GM19193 (cell line): ENCODE measurements at regions not wholly inside any gene's neighbourhood (a gene's known extent, or its start where the extent isn't known, plus 50 kb on each side); places are given as distances from the start of the nearest gene placed in this dataset.

Experiments
- POLR2A ChIP-seq: IDR thresholded peaks from 4 replicates; pipeline ENCODE4 v1.6.1; 2011; ENCODE audit not compliant: insufficient read depth, insufficient read length; ENCODE audit errors: extremely low read depth

DNA sequence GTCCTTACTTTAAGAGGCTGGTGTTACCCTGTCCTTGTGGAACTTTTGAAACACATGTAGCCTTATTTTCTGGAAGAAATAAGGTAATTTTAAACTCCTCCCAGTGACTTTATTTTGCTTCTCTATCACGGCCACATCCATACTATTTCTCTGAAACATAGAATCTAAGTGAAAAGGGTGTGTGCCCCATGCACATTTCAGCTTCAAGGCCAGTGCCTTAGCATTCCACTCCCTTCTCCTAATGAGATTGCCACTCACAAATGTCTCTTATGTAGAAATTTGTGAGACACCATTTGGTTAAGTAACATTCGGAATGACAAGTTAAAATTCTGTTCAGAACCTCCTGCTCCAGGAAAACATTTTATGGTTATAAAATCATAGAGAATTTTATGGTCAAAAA lies 562.7 kb downstream of the TUSC7 start:
- TF ChIP-seq POLR2A: no peak

DNA sequence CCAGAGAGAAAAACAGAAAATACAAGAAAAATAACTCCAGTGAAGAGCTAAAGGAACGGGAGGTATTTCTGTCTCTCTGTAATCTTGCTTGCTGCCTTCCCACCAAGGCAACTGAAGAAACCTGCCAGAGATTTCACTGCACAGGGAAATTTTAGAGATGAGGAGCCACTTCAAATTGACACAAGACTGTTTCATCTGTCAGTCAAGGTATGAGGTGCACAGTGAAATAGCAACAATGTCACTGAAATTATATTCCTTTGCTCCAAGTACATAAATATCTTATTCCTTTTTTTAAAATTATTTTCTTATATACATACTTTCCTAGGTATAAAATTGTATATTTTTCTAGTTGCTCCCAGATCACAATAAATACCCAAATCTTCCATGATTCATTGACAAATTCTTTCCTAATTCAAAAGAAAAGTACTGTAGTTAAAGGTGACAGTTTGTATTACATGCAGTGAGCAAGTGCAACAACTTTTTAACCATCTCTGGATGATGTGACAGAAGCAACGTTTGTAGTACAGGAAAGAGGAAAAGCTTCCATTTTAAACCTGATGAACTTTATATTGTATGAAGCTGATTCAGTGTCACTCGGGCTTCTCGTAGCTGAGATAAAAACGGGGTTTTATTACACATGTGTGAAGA lies 563.4 kb downstream of the TUSC7 start:
- no peak for TF ChIP-seq POLR2A

DNA sequence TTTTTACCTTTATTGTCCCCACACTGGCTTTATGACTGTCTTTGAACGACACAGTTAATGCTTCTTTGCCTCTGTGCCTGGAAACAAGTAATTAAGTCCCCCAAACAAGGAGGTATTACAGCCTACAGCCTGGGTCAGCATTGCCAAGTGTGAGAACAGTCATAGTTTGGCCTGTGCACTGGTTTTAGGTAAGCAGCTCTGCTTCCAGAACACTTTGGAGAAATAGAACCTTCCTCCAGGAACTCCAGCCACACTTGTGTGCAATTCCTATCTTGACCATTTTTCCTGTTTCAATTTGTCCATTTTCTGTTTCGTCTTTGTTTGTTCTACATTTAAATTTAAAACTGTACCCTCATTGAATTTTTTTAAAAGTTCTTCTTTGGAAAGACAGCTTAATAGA lies 568.2 kb downstream of the TUSC7 start:
- TF ChIP-seq POLR2A: no peak

DNA sequence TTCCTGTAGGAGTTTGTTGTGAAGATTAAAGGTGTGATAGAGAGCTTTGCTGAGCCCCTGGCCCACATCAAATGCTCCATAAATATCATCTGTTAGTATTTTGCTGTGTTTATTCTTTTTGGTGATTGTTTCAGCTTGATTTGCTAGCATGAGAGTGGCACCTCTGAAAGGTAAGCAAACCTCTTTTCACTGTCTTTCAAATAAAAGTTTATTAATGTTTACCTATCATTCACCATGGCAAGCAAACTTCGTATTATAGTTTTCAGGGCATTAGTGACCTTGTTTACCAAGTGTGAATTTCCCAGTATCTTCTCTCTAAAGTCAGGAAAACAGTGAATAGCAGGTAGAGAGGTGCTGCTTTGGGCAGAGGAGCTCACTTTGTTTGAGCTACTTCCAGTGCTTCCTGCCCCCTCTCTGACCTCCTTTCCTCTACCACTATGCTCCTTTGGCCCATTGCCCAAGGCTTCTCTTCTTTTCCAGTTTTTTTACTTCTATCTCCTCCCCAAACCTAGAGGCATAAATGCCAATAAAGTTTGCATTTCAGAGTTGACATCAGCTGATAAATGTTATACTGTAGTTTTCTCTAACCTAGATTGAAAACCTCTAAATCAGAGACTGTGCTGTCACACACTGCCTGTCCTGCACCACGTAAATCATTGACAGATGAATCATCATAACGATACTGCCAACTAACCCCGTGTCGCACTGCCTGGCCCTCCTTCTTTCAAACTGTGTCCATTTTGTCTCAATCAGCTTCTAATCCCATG lies 569.0 kb downstream of the TUSC7 start:
- no peak for TF ChIP-seq POLR2A

DNA sequence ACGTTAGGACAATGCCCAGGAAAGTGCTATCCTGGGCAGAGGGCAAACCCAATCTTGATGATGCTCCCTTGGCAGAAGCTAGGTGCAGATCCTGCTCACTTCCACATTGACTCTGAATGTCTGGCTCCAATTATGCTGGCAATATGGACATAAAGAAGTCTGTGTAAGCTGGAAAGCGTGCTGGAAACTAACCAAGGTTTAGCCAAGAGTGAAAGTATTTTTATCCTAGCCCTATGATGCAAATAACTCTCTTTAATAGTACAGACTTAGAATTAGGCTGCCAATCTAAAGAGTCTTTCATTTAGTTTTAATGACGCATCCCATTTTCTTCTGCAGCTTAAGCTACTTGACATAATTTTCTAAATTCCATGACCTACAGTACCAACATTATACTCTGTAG lies 571.8 kb downstream of the TUSC7 start:
- TF ChIP-seq POLR2A: no peak

DNA sequence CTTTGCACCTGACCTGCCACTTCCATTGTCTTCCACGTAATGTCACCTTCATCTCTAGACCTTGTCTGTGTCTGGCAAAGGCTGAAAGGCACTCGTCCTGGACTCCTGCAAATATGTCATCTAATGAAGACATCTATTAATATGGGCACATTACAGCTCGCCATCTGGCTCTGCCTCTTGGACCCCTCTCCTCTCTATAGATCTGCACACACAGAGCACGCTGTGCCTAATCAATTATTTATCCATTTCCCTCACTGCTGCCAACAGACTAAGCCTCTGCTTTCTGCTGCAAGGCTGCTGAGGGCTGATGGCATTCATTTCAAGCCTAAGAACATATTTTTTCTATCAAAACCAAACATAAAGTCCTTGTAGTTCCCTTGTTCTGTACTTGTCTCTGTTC lies 573.0 kb downstream of the TUSC7 start:
- no peak for TF ChIP-seq POLR2A

DNA sequence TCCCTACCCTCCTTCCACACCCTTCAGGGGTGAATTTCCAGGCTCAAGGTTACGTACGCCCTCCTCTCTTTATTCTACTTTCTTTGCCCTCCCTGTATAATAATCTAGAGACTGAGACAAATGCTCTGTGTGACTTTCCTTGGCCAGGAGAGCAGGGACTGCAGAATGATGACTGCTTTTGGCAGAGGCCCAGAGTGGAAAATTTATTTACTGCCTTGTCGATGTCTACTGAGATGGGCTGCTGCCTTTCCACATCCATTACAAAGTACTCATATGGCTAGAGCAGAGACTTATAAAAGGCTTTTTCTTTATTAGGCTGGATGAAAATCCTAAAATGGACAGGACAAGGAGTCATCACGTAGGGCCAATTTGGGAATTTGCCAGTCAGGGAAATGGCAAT lies 576.2 kb downstream of the TUSC7 start:
- TF ChIP-seq POLR2A: no peak

DNA sequence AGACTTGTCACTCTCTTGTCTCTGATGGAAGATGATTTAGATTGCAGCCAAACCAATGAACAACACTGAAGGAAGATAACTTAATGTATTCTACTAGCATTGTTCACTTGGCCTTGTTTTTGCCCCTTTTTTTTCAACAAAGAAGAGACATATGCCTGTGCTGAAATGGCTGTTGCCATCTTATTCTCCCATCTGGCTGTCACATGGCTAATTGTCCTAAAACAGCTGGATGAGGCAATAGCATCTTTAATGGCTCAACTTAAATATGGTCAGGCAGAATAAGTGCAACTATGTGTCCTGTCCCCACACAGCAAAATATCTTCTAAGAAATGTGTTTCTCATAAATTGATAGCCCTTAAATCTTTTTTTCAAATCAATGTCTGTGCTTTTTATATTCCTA lies 576.9 kb downstream of the TUSC7 start:
- no peak for TF ChIP-seq POLR2A

DNA sequence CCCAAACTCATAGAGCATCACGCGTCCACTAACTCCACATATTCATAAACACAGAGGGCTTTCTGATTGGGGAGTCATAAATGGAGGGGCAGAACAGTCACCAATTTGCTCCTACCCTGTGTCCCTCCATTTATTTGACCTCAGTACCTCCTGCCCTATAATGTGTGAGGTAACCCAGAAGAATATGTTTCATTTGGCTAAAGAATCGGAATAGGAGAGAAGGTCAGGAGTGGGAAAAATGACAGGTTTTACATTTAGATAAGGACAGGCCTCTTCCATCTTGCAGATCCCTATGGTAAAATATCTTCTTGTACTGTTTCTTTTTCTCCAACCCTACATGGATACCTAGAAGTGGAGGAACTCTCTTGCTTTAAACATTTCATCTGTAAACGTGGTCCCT lies 578.0 kb downstream of the TUSC7 start:
- no peak for TF ChIP-seq POLR2A

DNA sequence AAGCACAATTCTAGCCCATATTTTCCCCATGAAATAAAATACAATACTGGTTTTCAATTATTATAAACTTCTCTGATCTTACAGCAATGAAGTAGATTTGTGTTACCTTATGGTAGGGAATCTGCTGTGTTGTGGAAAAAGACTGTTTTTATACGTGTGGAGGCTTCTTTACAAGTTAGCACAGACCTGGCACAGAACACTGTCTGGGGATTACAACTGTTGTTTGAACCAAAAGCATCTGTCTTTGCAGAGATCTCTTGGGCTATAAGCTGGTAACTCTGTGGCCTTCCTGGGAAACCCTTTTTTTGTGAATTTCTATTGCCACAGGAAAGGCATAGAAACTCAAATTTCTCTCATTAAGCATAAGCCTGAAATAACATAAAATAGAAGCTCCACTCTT lies 581.9 kb downstream of the TUSC7 start:
- TF ChIP-seq POLR2A: no peak

DNA sequence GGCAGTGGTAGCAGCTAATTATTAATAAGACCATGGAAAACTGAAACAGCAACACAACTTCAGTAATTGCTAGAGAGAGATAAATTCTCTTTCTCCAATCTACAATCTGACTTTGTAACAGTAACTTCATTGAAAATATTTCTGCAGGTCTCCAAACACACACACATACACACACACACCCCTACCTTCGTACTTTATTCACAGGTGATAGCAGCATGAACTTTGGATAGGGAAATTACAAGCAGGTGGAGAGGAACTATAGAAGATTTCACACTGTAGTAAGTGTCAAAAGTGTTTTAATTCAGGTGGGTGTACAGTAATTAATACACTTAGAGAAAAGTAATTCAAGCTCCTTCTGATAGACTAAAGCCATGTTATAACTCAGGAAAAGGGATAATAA lies 587.5 kb downstream of the TUSC7 start:
- no peak for TF ChIP-seq POLR2A

DNA sequence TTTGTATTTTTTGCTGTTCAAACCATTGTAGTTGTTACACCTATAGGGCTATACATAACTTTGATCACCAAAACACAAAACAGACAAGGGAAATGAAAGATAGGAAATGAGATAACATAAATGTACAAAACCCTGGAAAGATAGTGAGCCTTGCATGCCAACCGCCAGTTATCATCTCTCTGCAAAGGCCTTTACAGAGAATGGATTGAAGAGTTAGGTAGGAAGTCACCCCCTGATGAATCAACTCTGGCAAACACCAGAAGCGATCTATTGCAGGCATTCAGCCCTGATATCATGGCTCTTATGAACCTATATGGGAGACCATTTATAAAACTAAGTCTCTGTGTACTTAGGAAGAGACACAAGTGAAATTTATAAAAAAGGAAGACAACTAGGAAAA lies 588.0 kb downstream of the TUSC7 start:
- no peak for TF ChIP-seq POLR2A

DNA sequence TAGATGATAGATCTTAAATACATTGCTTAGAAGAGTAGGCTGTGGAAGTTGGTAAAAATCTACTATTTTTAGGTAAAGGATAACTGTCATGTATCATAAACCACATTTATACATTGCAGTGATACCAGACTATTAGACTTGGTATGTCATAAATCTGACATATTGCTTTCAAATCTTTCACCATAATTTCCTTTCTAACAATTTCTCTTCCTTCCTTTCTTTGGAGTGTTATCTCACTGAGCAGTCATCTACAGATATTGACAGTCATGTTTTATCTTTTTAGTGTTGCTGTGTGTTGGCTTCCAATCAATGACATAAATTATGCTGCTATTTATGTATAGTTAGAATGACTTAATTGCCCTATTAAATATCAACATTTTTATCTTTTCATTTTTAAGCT lies 588.7 kb downstream of the TUSC7 start:
- no peak for TF ChIP-seq POLR2A

DNA sequence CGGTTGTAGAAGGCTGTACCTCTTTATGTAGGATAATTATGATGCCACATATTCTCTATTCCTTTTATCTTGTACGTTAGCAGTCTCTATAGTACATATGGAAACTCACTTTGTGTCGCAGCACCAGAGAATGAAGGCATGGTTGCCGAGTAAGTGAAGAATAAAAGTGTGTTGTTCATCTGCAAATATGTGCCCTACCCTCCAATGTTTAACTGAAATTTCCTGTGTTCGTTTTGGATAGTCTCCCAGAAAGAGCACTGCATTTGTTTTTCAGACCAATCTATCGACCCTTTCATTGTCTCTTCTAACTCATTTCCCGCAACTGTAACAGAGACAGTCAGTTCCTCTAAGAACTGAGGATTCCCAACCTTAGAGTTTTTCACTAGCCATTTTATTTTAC lies 592.8 kb downstream of the TUSC7 start:
- TF ChIP-seq POLR2A: no peak

DNA sequence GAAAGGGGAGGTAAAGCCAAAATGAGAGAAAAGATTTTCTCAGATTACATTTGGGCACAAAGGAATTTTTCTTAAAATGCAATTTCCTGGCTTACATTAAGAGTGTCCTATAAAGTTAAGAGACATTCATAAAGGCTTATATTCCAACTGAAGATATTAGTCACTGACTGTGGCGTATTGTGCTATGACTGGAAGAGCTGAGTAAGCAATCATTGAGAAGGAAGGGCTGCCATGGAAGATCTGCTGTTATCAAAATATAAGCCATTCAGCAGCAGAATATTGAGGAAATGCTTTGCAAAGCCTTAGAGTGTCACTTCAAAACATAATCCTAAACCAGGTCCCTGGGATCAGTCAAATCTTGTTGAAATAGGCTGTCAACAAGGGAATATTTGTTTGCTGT lies 593.9 kb downstream of the TUSC7 start:
- no peak for TF ChIP-seq POLR2A

DNA sequence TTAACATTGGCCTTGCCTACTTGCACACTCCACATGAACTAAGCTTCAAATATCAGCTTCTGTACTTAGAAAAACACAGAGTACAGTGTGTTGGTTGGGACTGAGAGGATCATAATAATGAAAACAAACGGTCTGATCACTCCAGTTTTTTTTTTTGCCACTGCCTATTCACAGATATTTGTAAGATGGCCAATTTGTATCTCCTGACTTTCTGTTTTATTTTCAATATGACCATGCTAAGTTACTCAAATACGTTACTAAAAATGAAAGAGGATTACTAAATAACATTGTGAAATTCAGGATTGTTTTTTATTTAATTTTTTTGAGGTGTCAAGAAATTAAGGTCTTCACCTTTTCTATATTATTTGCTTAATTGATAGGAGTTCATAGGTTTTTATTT lies 595.1 kb downstream of the TUSC7 start:
- TF ChIP-seq POLR2A: no peak

DNA sequence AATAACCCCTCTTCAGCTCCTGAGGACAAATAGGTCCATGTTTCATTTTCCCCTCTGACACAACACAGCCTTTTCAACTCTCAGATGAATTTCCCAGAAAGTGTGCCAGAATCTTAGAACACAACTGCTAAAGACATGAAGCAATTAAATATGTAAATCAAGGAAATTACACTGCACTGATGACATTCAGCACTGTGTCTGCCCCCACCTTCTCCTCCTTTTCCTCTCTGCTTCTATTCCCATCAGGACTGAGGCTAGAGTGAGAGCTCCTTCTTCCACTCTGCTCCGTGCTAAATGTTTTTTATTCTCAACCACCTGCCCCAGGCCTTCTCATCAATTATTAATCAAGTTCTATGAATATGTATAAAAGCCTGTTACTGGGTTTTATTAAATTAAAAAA lies 596.1 kb downstream of the TUSC7 start:
- TF ChIP-seq POLR2A: no peak

DNA sequence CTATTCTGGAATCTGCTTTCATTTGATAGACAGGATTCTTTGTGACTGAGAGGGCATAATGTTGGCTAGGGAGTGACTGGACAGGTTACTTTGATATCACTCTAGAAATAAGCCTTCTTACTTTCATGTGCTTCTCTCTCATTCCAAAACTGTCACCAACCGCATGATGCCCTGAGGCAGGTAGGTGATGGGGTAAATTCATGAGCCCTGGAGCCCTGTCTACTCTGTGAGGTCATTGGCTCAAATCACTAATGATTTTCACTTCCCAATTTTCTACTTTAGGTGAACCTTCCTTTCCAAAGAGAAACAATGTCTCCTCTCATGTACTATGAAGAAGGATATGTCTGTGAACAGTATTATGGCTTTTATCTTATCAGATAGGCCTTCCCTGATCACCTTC lies 596.7 kb downstream of the TUSC7 start:
- no peak for TF ChIP-seq POLR2A

DNA sequence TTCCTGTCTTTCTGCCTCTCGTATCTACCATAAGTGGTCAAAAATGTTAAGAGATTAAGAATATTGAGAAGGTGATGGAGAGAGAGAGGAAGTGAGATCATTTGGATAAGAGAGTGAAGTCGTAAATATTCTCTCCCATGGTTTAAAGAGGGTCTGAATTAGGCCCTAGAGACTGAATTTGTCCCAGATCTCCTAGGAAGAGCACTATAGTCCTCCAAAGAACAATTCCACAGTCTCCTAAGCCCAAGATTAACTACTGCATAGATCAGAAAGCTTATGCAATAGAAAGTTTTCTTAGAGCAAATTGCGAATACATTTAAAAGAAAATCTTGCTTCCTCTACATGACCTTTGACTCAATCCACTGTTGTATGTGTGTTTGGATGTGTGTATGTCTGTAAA lies 598.8 kb downstream of the TUSC7 start:
- TF ChIP-seq POLR2A: no peak
